Brain microvascular endothelial cell (primary cell): ENCODE measurements at regions not wholly inside any gene's neighbourhood (a gene's known extent, or its start where the extent isn't known, plus 50 kb on each side); places are given as distances from the start of the nearest gene placed in this dataset.

Source experiments
- DNase-seq: peaks from one replicate; pipeline ENCODE4 v3.0.0-alpha.2; 2020
- H3K27ac ChIP-seq: fragments of 250-450 bp; sonication (Bioruptor Pico); 2 replicates; pipeline ENCODE4 v1.5.1; 2020; ENCODE audit warnings: mild to moderate bottlenecking, moderate library complexity
- H3K27me3 ChIP-seq: fragments of 250-450 bp; sonication (Bioruptor Pico); replicated peaks from 2 replicates; pipeline ENCODE4 v1.5.1; 2020; ENCODE audit warnings: mild to moderate bottlenecking
- H3K36me3 ChIP-seq: fragments of 250-450 bp; sonication (Bioruptor Pico); replicated peaks from 2 replicates; pipeline ENCODE4 v1.5.1; 2020; ENCODE audit warnings: mild to moderate bottlenecking
- H3K4me3 ChIP-seq: 2 replicates; pipeline ENCODE4 v1.5.1; 2011; ENCODE audit warnings: low read depth, mild to moderate bottlenecking, control low read depth, low read length, moderate library complexity
- in situ Hi-C: cut with HindIII; loops from 2 replicates; pipeline ENCODE4 v1.10.0; 2017; ENCODE audit warnings: low sequenced_read_pairs, low pct_ligation_motif_present
- TF ChIP-seq, protein P1 (sequence below): IDR thresholded peaks from 2 replicates; pipeline ENCODE4 v1.5.1; 2011; ENCODE audit warnings: low read depth, mild to moderate bottlenecking, moderate library complexity, low read length, control low read depth, inconsistent platforms; ENCODE audit errors: missing control alignments

DNA sequence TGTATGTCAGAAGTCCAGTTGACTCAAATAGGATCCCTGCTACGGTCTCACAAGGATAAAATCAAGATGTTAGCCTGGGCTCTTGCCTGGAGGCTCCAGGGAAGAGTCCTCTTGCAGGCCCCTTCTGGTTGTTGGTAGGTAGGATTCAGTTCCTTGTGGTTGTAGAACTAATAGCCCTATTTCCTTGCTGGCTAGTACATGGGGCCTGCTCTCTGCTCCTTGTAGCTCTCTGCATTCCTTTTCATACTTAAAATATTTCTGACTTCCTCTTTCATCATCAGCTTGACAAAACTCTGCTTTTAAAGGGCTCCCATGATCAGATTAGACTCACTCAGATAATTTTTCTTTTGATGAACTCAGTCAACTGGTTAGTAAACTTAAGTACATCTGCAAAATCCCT lies 756.7 kb downstream of the GATA3 start:
- no peak for DNase-seq
- TF ChIP-seq, protein P1, sequence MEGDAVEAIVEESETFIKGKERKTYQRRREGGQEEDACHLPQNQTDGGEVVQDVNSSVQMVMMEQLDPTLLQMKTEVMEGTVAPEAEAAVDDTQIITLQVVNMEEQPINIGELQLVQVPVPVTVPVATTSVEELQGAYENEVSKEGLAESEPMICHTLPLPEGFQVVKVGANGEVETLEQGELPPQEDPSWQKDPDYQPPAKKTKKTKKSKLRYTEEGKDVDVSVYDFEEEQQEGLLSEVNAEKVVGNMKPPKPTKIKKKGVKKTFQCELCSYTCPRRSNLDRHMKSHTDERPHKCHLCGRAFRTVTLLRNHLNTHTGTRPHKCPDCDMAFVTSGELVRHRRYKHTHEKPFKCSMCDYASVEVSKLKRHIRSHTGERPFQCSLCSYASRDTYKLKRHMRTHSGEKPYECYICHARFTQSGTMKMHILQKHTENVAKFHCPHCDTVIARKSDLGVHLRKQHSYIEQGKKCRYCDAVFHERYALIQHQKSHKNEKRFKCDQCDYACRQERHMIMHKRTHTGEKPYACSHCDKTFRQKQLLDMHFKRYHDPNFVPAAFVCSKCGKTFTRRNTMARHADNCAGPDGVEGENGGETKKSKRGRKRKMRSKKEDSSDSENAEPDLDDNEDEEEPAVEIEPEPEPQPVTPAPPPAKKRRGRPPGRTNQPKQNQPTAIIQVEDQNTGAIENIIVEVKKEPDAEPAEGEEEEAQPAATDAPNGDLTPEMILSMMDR: no peak
- H3K27me3 ChIP-seq: no peaks in the 10 kb centered on the region

DNA sequence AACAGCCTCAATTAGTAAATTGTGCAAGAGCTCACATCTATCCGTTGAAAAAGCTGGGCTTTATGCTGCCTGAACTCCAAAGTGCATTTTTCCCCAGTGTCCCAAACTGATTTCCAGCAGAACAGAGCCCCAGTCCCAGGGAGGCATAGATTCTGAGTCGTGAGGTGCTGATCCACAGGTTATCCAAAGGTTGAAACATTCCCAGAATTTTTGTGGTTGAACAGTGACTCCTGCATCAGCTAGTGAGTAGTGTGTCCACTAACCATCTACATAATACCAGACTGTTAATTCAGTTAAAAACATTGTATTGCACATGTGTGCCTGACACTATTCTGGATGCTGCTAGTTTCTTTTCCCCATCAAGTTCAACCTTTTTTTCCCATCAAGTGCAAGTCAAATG lies 761.5 kb downstream of the GATA3 start:
- Histone ChIP-seq H3K36me3 (no peaks in the 10 kb centered on the region), H3K27ac (no peak overlapping the region), H3K27me3 (no peaks in the 10 kb centered on the region), H3K4me3 (no peak overlapping the region)
- TF ChIP-seq, protein P1: no peak
- in situ Hi-C loops: no loop called here
- DNase-seq: no peak

More for the DNA sequence above, 756.7 kb downstream of the GATA3 start:
- Histone ChIP-seq H3K36me3 (no peaks in the 10 kb centered on the region), H3K27ac (no peak overlapping the region), H3K4me3 (no peak overlapping the region)
- in situ Hi-C loops: no loop called here

DNA sequence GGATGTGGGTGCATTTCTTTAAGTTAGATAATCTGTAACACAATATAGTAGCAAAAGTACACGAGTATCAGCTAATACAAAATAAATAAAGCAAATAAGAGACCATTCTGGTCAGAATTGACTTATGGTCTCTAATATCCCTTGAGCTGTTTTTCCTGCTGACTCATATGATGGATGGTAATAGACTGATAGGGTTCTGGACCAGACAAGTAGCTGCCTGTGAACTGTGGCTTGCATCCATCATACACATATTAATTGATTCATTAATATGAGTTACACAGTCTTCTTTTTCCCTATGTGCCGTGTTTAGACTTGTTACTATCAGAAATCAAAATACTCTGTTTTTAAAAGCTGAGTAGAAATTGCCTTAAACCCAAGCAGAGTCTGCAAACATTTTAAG lies 762.8 kb downstream of the GATA3 start:
- H3K4me3 ChIP-seq: no peak overlapping the region
- DNase-seq: no peak
- in situ Hi-C loops: no loop called here
- TF ChIP-seq, protein P1: no peak
- no peaks in the 10 kb centered on the region for H3K36me3 ChIP-seq
- H3K27ac ChIP-seq: no peak overlapping the region
- no peaks in the 10 kb centered on the region for H3K27me3 ChIP-seq

DNA sequence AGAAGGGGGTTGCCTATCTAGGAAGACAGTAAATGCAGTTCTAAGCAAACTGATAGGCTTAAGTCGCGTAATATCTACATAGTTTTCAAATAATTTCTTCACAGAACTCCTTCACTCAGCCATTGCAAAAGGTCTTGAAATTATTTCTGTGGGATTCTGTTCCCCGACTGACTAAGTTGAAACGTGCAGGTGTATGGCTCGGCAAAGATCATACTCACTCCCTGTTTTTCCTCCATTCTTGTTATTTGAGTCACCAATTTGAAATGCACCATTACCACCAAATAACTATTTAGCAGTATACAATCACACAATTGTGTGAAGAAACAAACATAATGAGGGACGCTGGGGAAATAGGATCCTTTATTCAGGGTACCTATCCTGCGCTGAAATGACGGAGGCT lies 771.1 kb downstream of the GATA3 start:
- in situ Hi-C loops: no loop called here
- TF ChIP-seq, protein P1: no peak
- DNase-seq: no peak

DNA sequence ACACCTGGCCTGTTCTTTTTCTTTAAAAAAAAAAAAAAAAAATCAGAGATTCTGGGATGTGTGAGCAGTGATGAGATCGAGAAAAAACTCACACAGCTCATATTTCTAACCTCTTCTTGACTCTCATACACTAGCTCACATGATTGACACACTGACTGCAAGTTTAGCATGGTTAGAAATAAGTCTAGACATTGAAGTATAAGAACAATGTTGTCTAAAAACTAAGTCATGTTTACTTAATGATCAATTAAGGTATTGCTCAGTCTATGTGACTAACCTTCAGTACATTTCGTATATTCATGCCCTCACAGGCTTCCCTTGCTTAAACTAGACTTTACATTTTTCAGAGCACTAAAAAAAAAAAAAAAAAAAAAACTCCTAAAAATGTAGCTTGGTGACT lies 775.1 kb downstream of the GATA3 start:
- in situ Hi-C loops: no loop called here
- no peak for DNase-seq
- no peak overlapping the region for H3K27ac ChIP-seq
- H3K4me3 ChIP-seq: no peak overlapping the region
- TF ChIP-seq, protein P1: no peak
- no peaks in the 10 kb centered on the region for H3K36me3 ChIP-seq
- no peaks in the 10 kb centered on the region for H3K27me3 ChIP-seq

More for the DNA sequence above, 771.1 kb downstream of the GATA3 start:
- H3K4me3 ChIP-seq: no peak overlapping the region
- H3K36me3 ChIP-seq: no peaks in the 10 kb centered on the region
- H3K27me3 ChIP-seq: no peaks in the 10 kb centered on the region
- no peak overlapping the region for H3K27ac ChIP-seq

DNA sequence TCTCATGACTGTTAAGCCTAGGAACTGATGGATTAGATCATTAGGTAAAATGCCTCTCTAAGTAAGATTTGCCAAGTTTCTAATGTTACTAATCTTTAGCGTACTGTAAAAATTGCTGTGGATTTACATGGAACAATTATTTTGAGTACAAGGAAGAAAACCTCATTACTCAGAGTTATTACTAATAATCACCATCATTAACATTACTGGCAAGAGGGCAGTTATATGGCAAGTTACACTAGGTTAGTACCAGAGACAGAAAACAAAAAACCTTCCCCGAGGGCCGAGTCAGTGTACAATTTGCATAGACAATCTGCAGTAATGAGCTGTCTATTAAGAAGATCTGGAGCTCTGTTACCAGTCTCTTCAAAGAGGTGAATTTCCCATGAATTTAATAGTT lies 775.6 kb downstream of the GATA3 start:
- H3K36me3 ChIP-seq: no peaks in the 10 kb centered on the region
- H3K27me3 ChIP-seq: no peaks in the 10 kb centered on the region
- H3K27ac ChIP-seq: no peak overlapping the region
- H3K4me3 ChIP-seq: no peak overlapping the region
- in situ Hi-C loops: no loop called here
- TF ChIP-seq, protein P1: no peak
- no peak for DNase-seq
